ENCODE measurements at regions not wholly inside any gene's neighbourhood (a gene's known extent, or its start where the extent isn't known, plus 50 kb on each side); places are given as distances from the start of the nearest gene placed in this dataset.

DNA sequence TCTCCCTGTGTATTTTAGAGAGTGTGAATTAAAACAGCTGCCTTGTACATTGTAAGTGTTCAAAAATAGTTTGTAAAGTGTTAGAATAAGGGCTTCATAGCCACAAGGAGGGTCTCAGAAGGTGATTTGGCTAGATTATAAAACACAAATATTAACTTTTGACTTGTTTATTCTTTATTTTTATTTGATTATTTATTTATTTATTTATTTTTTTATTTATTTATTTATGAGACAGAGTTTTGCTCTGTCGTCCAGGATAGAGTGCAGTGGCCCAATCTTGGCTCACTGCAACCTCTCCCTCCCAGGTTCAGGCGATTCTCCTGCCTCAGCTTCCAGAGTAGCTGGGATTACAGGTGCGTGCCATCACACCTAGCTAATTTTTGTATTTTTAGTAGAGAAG, 111.5 kb upstream of the RBFOX1 start:
- TF ChIP-seq, protein P1, sequence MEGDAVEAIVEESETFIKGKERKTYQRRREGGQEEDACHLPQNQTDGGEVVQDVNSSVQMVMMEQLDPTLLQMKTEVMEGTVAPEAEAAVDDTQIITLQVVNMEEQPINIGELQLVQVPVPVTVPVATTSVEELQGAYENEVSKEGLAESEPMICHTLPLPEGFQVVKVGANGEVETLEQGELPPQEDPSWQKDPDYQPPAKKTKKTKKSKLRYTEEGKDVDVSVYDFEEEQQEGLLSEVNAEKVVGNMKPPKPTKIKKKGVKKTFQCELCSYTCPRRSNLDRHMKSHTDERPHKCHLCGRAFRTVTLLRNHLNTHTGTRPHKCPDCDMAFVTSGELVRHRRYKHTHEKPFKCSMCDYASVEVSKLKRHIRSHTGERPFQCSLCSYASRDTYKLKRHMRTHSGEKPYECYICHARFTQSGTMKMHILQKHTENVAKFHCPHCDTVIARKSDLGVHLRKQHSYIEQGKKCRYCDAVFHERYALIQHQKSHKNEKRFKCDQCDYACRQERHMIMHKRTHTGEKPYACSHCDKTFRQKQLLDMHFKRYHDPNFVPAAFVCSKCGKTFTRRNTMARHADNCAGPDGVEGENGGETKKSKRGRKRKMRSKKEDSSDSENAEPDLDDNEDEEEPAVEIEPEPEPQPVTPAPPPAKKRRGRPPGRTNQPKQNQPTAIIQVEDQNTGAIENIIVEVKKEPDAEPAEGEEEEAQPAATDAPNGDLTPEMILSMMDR (CRISPR knock-in tag; IDR thresholded peaks at IDR 0.05), result no peak
- TF ChIP-seq SETDB1 (CRISPR knock-in tag; IDR thresholded peaks at IDR 0.05; ENCODE audit: borderline replicate concordance) (no peak), SIN3A (IDR thresholded peaks at IDR 0.05; ENCODE audit: borderline replicate concordance, low read depth, low read length) (no peak)

All from HepG2 (cell line).